Chondrocyte (in vitro differentiated cells): ENCODE measurements at regions not wholly inside any gene's neighbourhood (a gene's known extent, or its start where the extent isn't known, plus 50 kb on each side); places are given as distances from the start of the nearest gene placed in this dataset.

Source experiments
- DNase-seq: peaks from one replicate; pipeline ENCODE4 v3.0.0; 2021; ENCODE audit warnings: mixed read lengths, low spot score
- H3K27ac Mint-ChIP-seq: one replicate; pipeline ENCODE4 v1.8.0; 2021; ENCODE audit warnings: mild to moderate bottlenecking, moderate library complexity, mixed read lengths; ENCODE audit not compliant: unreplicated experiment
- H3K27me3 Mint-ChIP-seq: 2 replicates; pipeline ENCODE4 v1.8.0; 2021; ENCODE audit warnings: low read depth, mixed read lengths
- H3K36me3 Mint-ChIP-seq: 2 replicates; pipeline ENCODE4 v1.8.0; 2021; ENCODE audit warnings: low read depth, mixed read lengths
- H3K4me1 Mint-ChIP-seq: 2 replicates; pipeline ENCODE4 v1.8.0; 2021; ENCODE audit warnings: low read depth, mild to moderate bottlenecking, mixed read lengths
- H3K4me3 Mint-ChIP-seq: one replicate; pipeline ENCODE4 v1.8.0; 2021; ENCODE audit warnings: mild to moderate bottlenecking, moderate library complexity, mixed read lengths; ENCODE audit not compliant: unreplicated experiment
- H3K9me3 Mint-ChIP-seq: 2 replicates; pipeline ENCODE4 v1.8.0; 2021; ENCODE audit warnings: low read depth, mixed read lengths
- TF ChIP-seq, protein P1 (sequence below): fragments of 200-600 bp; sonication (generic); IDR thresholded peaks from 2 replicates; pipeline ENCODE4 v1.5.0; 2021; ENCODE audit warnings: antibody characterized with exemption, mild to moderate bottlenecking, moderate library complexity

DNA sequence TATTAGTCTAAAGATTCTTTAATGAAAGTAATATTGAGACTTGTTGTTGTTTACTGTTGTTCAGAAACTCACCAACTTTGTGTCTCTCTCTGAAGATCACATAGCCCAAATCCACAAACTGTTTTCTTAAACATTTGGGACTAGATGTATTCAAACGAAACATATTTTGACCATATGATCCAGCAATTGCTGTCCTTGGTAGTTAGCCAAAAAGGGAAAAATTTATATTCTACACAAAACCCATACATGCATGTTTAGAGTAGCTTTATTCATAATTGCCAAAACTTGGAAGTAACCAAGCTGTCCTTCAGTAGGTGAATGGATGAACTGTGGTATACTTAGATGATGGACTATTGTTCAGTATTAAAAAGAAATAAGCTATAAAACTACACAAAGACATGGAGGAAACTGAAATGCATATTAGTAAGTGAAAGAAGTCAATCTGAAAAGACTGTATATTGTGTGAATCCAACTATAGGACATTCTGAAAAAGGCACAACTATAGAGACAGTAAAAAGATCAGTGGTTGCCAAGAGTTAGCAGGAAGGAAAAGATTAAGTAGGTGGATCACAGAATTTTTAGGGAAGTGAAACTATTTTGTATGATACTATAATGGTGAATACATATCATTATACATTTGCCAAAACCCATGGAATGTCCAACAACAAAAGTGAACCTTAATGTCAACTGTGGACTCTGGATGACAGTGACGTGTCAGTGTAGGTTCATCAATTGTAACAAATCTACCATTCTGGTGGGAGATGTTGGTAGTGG is 442.9 kb downstream of the INSC start:
- TF ChIP-seq, protein P1, sequence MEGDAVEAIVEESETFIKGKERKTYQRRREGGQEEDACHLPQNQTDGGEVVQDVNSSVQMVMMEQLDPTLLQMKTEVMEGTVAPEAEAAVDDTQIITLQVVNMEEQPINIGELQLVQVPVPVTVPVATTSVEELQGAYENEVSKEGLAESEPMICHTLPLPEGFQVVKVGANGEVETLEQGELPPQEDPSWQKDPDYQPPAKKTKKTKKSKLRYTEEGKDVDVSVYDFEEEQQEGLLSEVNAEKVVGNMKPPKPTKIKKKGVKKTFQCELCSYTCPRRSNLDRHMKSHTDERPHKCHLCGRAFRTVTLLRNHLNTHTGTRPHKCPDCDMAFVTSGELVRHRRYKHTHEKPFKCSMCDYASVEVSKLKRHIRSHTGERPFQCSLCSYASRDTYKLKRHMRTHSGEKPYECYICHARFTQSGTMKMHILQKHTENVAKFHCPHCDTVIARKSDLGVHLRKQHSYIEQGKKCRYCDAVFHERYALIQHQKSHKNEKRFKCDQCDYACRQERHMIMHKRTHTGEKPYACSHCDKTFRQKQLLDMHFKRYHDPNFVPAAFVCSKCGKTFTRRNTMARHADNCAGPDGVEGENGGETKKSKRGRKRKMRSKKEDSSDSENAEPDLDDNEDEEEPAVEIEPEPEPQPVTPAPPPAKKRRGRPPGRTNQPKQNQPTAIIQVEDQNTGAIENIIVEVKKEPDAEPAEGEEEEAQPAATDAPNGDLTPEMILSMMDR: no peak
- Mint-ChIP-seq H3K9me3 (no peaks in the 10 kb centered on the region), H3K27ac (no peak overlapping the region), H3K4me3 (no peak overlapping the region), H3K4me1 (no peaks in the 10 kb centered on the region), H3K27me3 (peaks cover 20% of the 10 kb centered on the region), H3K36me3 (no peaks in the 10 kb centered on the region)
- DNase-seq: no peak

- H3K4me1 Mint-ChIP-seq: no peaks in the 10 kb centered on the region
Observed at GRCh38 chr11:15558513-15559181, 443.9 kb downstream of the INSC start.

DNA sequence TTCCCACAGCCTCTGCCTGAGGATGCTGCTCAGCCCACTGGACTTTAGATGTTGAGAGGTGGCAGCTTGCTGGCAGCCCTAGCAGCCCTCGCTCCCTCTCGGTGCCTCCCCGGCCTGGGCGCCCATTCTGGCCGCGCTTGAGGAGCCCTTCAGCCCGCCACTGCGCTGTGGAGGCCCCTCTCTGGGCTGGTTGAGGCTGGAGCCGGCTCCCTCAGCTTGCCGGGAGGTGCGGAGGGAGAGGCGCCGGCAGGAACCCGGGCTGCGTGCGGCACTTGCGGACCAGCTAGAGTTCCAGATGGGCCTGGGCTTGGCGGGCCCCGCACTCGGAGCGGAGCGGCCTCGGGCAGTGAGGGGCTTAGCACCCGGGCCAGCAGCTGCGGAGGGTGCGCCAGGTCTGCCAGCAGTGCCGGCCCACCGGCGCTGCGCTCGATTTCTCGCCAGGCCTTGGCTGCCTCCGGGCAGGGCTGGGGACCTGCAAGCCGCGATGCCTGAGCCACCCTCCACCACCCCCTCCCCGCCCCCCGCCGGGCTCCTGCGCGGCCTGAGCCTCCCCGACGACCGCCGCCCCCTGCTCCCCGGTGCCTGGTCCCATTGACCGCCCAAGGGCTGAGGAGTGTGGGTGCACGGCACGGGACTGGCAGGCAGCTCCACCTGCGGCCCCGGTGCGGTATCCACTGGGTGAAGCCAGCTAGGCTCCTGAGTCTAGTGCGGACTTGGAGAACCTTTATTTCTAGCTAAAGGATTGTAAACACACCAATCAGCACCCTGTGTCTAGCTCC is 446.2 kb downstream of the INSC start:
- H3K27me3 Mint-ChIP-seq: peaks cover 24% of the 10 kb centered on the region
- H3K9me3 Mint-ChIP-seq: no peaks in the 10 kb centered on the region
- no peak overlapping the region for H3K27ac Mint-ChIP-seq
- H3K36me3 Mint-ChIP-seq: no peaks in the 10 kb centered on the region
- TF ChIP-seq, protein P1: no peak
- no peak overlapping the region for H3K4me3 Mint-ChIP-seq
- no peak for DNase-seq
- no peaks in the 10 kb centered on the region for H3K4me1 Mint-ChIP-seq

More at GRCh38 chr11:15558513-15559181, 443.9 kb downstream of the INSC start:
- DNase-seq: no peak
- TF ChIP-seq, protein P1: no peak
- H3K27ac Mint-ChIP-seq: no peak overlapping the region
- H3K36me3 Mint-ChIP-seq: no peaks in the 10 kb centered on the region
- peaks cover 23% of the 10 kb centered on the region for H3K27me3 Mint-ChIP-seq
- no peak overlapping the region for H3K4me3 Mint-ChIP-seq
- no peaks in the 10 kb centered on the region for H3K9me3 Mint-ChIP-seq

DNA sequence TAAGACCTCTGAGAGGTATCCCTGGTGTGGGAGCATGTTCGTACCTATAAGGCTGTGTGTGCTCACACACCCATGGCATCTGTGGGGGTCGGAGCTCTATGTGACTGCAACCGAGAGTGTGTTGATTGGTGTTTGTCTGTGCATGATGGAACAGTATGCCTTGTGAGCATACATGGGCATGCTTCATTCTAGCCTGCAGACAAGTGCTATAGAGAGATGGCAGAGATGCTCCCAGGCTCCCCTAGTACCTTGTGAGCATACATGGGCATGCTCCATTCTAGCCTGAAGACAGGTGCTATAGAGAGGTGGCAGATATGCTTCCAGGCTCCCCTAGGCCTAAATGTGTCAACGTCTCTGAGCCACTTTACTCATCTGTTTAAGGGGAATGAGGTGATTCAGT is 447.5 kb downstream of the INSC start:
- no peak overlapping the region for H3K27ac Mint-ChIP-seq
- H3K4me1 Mint-ChIP-seq: no peaks in the 10 kb centered on the region
- H3K9me3 Mint-ChIP-seq: no peaks in the 10 kb centered on the region
- H3K4me3 Mint-ChIP-seq: no peak overlapping the region
- DNase-seq: no peak
- TF ChIP-seq, protein P1: no peak
- H3K27me3 Mint-ChIP-seq: peaks cover 25% of the 10 kb centered on the region
- H3K36me3 Mint-ChIP-seq: no peaks in the 10 kb centered on the region

- Mint-ChIP-seq H3K27ac (no peak overlapping the region), H3K4me1 (no peaks in the 10 kb centered on the region), H3K27me3 (peaks cover 25% of the 10 kb centered on the region), H3K4me3 (no peak overlapping the region), H3K9me3 (no peaks in the 10 kb centered on the region), H3K36me3 (no peaks in the 10 kb centered on the region)
- no peak for DNase-seq
- TF ChIP-seq, protein P1: no peak
Observed at GRCh38 chr11:15563054-15563453, 448.3 kb downstream of the INSC start.
